D721Med (cell line): ENCODE measurements at regions not wholly inside any gene's neighbourhood (a gene's known extent, or its start where the extent isn't known, plus 50 kb on each side); places are given as distances from the start of the nearest gene placed in this dataset.
"Not testable (repeated sequence)": the region's sequence is repeated elsewhere in the genome, so short reads cannot be mapped to it uniquely, and the experiment has no call there.

Experiments used
- DNase-seq: peaks from one replicate; pipeline ENCODE4 v3.0.0; 2011; ENCODE audit warnings: low spot score; ENCODE audit not compliant: insufficient read length
- FAIRE-seq: peaks from 2 replicates; lab custom pipeline; 2011; peaks lifted over from hg19 to GRCh38; lab: Jason Lieb, UNC
- TF ChIP-seq, protein P1 (sequence below): IDR thresholded peaks from 2 replicates; pipeline ENCODE4 v1.5.1; 2012; ENCODE audit warnings: mild to moderate bottlenecking, control low read depth; ENCODE audit not compliant: insufficient read depth; ENCODE audit errors: missing control alignments

DNA sequence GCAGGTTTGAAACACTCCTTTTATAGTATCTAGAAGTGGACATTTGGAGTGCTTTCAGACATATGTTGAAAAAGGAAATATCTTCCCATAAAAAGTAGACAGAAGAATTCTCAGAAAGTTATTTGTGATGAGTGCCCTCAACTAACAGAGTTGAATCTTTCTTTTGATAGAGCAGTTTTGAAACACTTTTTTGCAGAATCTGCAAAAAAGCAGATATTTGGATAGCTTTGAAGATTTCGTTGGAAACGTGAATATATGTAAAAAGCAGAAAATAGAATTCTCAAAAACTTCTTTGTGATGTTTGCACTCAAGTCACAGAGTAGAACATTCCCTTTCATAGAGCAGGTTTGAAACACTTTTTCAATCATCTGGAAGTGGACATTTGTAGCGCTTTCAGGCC is 676.4 kb upstream of the ZNF337 start:
- FAIRE-seq, result not testable (repeated sequence)

DNA sequence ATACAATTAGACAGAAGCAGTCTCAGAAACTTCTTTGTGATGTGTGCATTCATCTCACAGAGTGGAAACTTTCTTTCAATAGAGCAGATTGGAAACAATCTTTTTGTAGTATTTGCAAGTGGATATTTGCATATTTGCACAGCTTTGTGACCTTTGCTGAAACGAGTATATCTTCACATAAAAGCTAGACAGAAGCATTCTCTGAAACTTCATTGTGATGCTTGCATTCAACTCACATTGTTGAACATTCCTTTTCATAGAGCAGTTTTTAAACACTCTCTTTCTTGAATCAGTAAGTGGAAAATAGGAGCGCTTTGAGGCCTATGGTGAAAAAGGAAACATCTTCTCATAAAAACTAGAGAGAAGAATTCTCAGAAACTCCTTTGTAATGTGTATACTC is 657.9 kb upstream of the ZNF337 start:
- TF ChIP-seq, protein P1, sequence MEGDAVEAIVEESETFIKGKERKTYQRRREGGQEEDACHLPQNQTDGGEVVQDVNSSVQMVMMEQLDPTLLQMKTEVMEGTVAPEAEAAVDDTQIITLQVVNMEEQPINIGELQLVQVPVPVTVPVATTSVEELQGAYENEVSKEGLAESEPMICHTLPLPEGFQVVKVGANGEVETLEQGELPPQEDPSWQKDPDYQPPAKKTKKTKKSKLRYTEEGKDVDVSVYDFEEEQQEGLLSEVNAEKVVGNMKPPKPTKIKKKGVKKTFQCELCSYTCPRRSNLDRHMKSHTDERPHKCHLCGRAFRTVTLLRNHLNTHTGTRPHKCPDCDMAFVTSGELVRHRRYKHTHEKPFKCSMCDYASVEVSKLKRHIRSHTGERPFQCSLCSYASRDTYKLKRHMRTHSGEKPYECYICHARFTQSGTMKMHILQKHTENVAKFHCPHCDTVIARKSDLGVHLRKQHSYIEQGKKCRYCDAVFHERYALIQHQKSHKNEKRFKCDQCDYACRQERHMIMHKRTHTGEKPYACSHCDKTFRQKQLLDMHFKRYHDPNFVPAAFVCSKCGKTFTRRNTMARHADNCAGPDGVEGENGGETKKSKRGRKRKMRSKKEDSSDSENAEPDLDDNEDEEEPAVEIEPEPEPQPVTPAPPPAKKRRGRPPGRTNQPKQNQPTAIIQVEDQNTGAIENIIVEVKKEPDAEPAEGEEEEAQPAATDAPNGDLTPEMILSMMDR, result no peak

More for the DNA sequence above, 676.4 kb upstream of the ZNF337 start:
- DNase-seq, result not testable (repeated sequence)

DNA sequence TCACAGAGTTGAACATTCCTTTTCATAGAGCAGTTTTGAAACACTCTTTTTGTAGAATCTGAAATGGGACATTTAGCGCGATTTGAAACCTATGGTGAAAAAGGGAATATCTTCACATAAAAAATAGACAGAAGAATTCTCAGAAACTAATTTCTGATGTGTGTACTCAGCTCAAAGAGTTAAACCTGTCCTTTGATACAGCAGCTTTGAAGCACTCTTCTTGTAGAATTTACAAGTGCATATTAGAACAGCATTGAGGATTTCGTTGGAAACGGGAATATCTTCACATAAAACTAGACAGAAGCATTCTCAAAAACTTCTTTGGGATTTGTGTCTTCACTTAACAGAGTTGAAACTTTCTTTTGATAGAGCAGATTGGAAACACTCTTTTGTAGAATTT is 650.7 kb upstream of the ZNF337 start:
- no peak for FAIRE-seq
- DNase-seq, result no peak
- TF ChIP-seq, protein P1, result no peak

More for the DNA sequence above, 657.9 kb upstream of the ZNF337 start:
- FAIRE-seq (no peak), DNase-seq (no peak)

DNA sequence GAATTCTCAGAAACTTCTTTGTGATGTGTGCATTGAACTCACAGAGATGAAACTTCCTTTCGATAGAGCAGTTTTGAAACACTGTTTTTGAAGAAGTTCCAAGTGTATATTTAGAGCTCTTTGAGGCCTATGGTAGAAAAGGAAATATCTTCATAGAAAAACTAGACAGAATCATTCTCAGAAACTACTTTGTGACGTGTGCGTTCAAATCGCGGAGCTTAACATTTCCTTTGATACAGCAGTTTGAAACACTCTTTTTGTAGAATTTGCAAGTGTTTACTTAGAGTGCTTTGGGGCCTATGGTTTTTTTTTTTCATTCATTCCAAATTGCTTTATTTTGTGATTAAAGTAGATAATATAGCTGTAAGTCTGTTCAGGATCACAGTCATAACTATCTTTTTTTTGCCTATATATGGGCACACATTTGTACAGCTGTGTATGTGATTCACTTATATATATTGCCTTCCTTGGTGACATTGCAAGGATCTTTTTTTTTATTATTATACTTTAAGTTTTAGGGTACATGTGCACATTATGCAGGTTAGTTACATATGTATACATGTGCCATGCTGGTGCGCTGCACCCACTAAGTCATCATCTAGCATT is 643.9 kb upstream of the ZNF337 start:
- not testable (repeated sequence) for DNase-seq, FAIRE-seq

DNA sequence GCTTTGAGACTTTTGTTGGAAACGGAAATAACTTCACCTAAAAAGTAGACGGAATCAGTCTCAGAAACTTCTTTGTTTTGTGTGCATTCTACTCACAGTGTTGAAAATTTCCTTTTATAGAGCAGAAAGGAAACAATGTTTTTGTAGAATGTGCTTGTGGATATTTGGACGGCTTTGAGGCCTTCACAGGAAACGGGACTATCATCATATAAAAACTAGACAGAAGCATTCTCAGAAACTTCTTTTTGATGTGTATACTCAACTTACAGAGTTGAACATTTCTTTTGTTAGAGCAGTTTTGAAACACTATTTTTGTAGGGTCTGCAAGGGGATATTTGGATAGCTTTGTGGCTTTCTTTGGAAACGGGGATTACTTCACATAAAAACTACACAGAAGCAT is 627.5 kb upstream of the ZNF337 start:
- TF ChIP-seq, protein P1, result no peak
- no peak for DNase-seq
- FAIRE-seq, result no peak

DNA sequence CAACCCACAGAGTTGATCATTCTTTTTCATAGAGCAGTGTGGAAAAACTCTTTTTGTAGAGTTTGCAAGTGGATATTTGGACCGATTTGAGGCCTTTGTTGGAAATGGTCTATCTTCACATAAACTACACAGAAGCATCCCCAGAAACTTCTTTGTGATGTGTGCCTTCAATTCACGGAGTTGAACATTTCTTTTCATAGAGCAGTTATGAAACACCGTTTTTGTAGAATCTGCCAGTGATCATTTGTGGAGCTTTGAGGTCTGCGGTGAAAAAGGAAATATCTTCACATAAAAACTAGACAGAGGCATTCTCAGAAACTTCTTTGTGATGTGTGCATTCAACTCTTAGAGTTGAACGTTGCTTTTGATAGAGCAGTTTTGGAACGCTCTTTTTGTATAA is 618.4 kb upstream of the ZNF337 start:
- DNase-seq, result no peak
- TF ChIP-seq, protein P1, result no peak
- no peak for FAIRE-seq

DNA sequence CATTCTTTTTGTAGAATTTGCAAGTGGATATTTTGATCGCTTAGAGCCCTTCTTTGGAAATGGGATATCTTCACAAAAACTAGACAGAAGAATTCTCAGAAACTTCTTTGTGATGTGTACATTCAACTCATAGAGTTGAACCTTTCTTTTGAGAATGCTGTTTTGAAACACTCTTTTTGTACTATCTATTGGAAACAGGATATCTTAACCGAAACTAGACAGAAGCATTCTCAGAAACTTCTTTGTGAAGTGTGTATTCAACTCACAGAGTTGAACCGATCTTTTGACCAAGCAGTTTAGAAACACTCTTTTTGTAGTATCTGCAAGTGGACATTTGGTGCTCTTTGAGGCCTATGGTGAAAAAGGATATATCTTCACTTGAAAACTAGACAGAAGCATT is 613.1 kb upstream of the ZNF337 start:
- DNase-seq, FAIRE-seq: not testable (repeated sequence)

DNA sequence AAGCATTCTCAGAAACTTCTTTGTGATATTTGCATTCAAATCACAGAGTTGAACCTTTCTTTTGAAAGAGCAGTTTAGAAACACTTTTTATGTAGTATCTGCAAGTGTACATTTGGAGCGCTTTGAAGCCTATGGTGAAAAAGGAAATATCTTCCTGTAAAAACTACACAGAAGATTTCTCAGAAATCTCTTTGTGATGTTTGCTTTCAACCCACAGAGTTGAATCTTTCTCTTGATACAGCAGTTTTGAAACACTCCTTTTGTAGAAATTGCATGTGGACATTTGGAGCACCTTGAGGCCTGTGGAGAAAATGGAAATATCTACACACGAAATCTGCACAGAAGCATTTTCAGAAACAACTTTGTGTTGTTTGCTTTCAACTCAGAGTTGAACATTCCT is 612.3 kb upstream of the ZNF337 start:
- TF ChIP-seq, protein P1, result no peak
- FAIRE-seq, result no peak
- no peak for DNase-seq

DNA sequence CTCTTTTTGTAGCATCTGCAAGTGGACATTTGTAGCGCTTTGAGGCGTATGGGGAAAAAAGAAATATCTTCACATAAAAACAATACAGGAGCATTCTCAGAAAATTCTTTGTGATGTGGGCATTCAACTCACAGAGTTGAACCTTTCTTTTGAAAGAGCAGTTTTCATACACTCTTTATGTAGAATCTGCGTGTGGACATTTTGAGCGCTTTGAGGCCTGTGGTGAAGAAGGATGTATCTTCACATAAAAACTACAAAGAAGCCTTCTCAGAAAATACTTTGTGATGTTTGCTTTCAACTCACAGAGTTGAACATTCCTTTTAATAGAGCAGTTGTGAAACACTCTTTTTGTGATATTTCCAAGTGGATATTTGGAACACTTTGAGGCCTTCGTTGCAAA is 598.4 kb upstream of the ZNF337 start:
- no peak for FAIRE-seq
- TF ChIP-seq, protein P1, result no peak
- DNase-seq, result no peak

DNA sequence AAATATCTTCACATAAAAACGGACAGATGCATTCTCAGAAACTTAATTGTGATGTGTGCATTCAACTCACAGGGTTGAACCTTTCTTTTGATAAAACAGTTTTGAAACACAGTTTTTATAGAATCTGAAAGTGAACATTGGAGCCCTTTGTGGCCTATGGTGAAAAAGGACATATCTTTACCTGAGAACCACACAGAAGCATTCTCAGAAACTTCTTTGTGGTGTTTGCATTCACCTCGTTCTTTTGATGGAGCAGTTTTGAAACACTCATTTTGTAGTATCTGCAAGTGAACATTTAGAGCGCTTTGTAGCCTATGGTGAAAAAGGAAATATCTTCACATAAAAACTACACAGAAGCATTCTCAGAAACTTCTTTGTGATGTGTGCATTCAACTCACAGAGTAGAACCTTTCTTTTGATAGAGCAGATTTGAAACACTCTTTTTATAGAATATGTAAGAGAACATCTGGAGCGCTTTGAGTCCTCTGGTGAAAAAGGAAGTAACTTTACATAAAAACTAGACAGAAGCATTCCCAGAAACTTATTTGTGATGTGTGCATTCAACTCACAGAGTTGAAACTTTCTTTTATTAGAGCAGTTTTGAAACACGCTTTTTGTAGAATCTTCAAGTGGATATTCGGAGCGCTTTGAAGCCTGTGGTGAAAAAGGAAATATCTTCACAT is 591.9 kb upstream of the ZNF337 start:
- not testable (repeated sequence) for DNase-seq, FAIRE-seq
